HG03064 (cell line): ENCODE measurements at regions not wholly inside any gene's neighbourhood (a gene's known extent, or its start where the extent isn't known, plus 50 kb on each side); places are given as distances from the start of the nearest gene placed in this dataset.
"Not testable (repeated sequence)": the region's sequence is repeated elsewhere in the genome, so short reads cannot be mapped to it uniquely, and the experiment has no call there.

ENCODE experiments used
- ATAC-seq: cut with Tn5 transposase; IDR thresholded peaks from one replicate; pipeline ENCODE4 v1.9.1; 2021; ENCODE audit warnings: low read depth; ENCODE audit not compliant: unreplicated experiment

DNA sequence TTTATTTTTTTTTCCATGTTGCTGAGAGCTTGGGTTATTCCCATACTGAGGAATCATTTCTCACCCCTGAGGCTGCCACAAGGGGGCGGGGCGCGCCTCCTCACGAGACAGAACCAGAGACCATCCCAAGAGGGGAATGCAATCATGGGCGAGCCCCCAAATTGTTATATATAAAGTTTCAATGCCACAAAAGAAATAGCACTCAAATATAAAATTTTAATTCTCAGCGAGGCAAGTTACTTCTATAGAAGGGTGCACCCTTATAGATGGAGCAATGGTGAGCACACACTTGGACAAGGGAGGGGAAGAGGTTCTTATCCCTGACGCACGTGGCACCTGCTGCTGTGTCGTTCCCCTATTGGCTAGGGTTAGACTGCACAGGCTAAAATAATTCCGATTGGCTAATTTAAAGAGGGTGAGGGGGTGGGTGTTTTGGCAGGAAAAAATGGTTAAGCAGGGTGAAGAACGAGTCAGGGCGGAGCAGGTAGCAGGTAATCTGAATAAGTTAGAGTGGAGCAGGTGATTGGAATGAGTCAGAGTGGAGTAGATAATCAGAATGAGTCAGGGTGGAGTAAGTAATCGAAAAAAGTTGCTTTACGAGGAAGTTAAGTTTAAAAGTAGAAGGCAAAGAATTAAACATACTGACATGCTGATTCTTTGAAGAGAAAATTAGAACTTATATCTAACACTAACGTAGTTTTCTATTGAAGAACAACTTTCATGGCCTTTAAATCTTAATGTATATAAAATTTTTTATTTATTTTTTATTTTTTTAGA is 177.5 kb downstream of the MTCL1 start:
- no peak for ATAC-seq

DNA sequence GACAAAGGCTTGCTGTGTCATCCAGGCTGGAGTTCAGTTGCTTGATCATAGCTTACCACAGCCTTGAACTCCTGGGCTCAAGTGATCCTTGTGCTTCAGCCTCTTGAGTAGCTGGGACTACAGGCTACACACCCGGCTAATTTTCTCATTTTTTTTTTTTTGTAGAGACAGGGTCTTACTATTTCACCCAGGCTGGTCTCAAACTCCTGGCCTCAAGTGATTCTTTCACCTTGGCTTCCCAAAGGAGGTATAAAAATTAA is 178.0 kb downstream of the MTCL1 start:
- ATAC-seq = no peak

DNA sequence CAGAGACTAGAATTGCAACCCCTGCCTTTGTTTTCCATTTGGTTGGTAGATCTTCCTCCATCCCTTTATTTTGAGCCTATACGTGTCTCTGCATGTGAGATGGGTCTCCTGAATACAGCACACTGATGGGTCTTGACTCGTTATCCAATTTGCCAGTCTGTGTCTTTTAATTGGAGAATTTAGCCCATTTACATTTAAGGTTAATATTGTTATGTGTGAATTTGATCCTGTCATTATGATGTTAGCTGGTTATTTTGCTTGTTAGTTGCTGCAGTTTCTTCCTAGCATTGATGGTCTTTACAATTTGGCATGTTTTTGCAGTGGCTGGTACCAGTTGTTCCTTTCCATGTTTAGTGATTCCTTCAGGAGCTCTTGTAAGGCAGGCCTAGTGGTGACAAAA is 182.5 kb downstream of the MTCL1 start:
- ATAC-seq = not testable (repeated sequence)

DNA sequence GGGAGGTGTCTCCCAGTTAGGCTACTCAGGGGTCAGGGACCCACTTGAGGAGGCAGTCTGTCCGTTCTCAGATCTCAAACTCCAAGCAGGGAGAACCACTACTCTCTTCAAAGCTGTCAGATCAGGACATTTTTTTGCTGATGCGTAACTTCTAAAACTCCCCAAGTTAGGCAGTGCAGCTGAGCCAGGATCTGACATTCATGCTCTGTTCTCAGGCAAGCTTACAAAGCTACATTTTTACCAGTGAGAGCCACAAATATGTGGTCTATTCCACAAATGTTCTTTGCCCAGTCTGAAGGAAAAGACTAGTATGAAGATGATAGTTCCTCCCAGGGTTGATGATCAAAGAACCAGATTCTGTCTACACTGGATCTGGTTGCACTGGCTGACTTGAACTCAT is 184.1 kb downstream of the MTCL1 start:
- ATAC-seq = no peak

DNA sequence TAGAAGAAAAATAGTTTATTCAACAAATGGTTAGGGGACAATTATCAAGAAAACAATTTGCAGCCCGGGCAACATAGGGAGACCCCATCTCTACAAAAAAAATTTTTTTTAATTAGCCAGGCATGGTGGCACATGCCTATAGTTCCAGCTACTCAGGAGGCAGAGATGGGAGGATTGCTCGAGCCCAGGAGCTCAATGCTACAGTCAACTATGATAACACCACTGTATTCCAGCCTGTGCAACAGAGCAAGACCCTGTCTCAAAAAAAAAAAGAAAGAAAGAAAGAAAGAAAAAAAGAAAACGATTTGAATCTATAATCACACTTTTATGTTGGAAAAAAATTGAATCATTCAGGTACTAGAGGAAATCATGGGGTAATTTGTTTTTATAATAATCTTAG is 185.1 kb downstream of the MTCL1 start:
- ATAC-seq = not testable (repeated sequence)

GRCh38 chr18:8890957-8891464 is 185.7 kb downstream of the MTCL1 start:
- no peak for ATAC-seq

DNA sequence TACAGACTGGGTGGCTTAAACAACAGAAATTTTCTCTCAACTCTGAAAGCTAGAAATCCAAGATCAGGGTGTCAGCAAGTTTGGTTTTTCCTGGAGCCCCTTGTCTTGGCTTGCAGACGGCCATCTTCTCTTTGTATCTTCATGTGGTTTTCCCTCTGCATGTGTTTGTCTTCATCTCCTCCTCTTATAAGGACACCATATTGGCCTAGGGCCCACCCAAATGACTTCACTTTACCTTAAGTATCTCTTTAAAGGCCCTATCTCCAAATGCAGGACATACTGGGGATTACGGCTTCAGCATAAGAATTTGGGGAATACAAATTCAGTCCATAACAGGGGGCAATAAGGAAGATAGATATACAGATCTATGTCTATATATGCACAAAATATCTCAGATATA is 187.9 kb downstream of the MTCL1 start:
- no peak for ATAC-seq

DNA sequence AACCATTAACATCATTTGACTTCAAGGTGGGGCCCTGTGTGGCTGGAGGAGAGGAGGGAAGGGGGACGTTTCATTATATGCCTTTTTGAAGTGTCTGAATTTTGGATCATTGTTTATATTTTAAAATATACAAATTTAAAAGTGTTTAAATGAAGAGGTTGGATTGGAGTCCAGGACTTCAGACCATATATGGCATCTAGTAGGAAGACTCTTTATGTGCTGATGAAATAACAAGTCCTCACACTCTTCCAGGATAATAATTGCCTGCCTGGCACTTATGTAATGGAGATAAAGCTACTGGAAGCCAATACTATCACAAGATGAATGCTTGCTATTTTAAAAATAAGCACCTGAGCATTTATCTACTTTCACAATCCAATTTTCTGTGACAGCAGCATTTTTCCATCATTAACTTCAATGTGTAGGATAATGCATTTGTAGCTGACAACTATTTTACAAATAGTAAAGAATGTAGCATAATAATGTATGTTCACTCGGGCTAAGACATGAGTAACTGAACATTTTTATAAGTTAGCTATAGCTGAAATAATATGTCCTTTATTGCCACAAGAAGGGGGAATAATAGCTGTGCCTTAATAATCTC is 188.4 kb downstream of the MTCL1 start:
- no peak for ATAC-seq

- ATAC-seq = no peak
Measured at GRCh38 chr18:8894823-8895222, 189.5 kb downstream of the MTCL1 start.

DNA sequence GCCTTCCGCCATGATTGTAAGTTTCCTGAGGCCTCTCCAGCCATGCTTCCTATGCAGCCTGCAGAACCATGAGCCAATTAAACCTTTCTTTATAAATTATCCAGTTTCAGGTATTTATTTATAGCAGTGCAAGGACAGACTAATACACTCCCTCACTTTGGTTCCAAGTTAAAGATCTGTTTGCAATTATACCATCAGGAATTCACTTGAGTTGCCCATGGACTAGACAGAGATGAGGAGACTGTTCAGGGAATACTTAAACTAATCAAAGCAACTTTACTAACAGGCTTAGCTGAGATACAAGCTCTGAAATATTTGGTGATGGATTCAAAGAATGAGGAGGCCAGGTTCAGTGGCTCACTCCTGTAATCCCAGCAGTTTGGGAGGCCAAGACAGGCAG is 190.0 kb downstream of the MTCL1 start:
- ATAC-seq = no peak

DNA sequence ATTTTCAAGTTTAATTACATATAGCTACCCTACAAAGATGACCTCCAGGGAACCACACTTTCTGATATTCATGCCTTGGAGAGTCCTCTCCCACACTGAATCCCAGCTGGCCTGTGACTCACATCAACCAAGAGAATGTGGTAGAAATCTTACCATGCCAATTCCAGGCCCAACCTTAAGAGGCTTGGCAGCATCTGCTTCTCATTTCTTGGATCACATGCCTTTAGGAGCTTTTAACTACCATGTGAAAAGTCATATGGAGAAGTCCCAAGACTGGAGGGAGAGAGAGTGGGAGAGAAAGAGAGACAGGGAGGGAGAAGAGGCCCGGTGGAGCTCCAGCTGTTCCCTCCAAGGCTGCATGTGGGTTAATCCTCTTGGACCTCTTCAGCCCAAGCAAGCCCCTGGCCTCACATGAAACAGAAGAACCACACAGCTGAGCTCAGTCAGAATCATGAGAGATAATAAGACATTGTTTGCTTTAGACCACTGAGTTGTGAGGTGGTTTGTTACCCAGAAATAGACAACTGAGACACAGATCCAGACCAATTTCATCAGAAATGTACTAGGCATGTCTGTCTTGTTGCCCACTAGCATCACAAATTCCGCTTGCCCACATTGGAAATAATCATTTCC is 190.7 kb downstream of the MTCL1 start:
- no peak for ATAC-seq

DNA sequence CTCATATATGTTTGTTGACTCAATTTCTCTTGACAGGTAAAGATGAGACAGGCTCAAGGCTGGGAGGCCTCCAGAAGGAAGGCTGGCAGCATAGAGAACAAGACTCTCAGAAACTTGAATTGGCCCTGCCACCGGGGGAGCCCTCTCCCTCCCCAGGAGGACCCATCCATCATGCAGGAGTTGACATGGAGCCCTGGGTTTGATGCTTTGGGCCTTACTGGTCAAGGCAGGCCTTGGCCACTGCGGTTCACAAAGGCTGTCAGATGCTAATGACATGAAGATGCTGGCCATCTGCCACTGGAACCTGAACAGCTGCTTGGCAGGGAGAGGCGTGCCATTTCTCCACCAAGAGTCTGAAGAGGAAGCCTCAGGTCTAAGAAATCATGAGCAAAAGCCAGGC is 193.6 kb downstream of the MTCL1 start:
- ATAC-seq = no peak

- ATAC-seq = no peak
Measured at GRCh38 chr18:8900552-8900951, 195.2 kb downstream of the MTCL1 start.

- no peak for ATAC-seq
Measured at GRCh38 chr18:8901019-8901418, 195.7 kb downstream of the MTCL1 start.

- ATAC-seq = no peak
Measured at GRCh38 chr18:8904316-8904715, 198.2 kb upstream of the NDUFV2 start.

GRCh38 chr18:8908792-8909510 is 193.5 kb upstream of the NDUFV2 start:
- no peak for ATAC-seq

DNA sequence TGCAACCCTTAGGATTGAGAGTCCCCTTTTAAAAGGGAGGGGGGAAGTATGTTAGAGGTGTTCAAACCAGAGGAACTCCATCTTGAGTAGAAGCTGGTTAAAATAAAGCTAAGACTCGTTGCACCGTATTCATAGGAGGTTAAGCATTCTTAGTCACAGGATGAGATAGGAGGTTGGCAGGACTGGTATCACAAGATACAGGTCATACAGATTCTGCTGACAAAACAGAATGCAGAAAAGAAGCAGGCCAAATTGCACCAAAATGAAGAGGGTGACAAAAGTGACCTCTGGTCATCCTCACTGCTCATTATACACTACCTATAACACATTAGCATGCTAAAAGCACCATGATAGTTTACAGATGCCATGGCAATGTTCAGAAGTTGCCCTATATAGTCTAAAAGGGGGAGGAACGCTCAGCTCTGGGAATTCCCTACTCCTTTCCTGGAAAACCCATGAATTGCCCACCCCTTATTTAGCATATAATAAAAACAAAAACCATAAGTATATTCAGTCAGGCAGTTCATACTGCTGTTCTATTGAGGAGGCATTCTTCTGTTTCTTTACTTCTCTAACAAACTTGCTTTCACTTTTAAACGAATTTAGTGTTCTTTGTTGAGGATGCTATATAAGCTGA is 192.2 kb upstream of the NDUFV2 start:
- no peak for ATAC-seq

- no peak for ATAC-seq
Measured at GRCh38 chr18:8910843-8911242, 191.7 kb upstream of the NDUFV2 start.

DNA sequence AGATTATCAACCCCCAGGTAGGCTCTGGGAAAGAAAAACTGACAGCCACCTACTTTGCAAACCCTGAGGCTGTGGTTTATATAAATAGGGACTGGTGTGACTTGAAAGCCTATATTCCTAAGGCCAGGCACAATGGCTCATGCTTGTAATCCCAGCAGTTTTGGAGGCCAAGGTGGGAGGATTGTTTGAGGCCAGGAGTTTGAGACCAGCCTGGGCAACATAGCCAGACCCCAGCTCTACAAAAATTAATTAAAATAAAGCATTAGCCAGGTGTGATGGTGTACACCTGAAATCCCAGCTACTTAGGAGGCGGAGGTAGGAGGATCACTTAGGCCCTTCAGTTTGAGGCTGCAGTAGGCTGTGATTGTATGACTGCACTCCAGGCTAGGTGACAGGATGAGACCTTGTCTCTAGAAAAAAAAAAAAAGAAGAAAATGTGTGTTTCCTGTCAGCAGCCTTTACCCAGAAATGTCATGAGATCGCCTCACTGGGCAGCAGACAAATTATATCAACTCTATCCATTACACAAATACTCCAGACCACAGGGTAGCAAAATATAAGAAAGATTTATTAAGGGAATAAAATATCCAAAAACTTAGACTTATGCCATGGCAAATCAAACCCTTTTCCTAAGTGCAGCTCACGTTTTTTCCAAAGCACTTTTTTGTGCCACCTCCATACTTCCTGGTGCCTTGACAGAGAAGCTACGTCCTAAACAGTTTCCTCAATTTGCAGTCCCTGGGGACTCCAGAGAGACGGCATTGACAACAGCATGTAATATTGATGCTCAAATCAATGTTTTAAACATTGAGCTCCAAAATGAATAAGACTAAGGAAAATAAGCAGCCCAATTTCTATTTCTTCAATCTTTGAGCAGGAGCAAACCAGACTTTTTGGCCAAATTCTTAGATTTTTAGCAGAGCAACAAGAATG is 190.8 kb upstream of the NDUFV2 start:
- ATAC-seq = no peak
